GM19025 (cell line): ENCODE measurements at regions not wholly inside any gene's neighbourhood (a gene's known extent, or its start where the extent isn't known, plus 50 kb on each side); places are given as distances from the start of the nearest gene placed in this dataset.

Experiments
- ATAC-seq: cut with Tn5 transposase; IDR thresholded peaks from one replicate; pipeline ENCODE4 v1.9.1; 2021; ENCODE audit warnings: mild to moderate bottlenecking, low read depth, moderate library complexity; ENCODE audit not compliant: unreplicated experiment

GRCh38 chr4:38189445-38189844 lies 229.2 kb downstream of the PTTG2 start:
- no peak for ATAC-seq

DNA sequence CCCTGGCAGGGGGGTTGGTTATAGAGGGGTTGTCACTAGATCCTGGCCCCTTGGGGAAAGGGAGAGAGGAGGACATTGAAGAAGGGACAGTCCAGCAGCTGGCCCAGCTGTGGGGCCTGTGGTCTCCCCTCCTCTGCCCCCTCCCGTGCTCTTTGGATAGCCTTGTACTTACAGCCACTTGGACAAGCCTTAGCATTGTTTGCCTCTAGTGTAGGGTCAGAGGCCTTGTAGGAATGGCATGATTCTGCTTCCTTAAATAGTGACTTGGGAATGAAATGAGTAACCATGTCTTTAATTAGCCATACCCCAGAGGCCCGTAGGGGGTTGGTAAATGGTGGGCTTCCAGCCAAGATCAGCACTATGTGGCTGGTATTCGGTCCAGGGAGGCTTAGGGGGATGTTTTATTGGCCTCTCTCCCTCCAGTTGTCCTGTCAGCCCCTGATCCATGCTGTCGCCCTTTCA lies 230.6 kb downstream of the PTTG2 start:
- ATAC-seq: no peak

DNA sequence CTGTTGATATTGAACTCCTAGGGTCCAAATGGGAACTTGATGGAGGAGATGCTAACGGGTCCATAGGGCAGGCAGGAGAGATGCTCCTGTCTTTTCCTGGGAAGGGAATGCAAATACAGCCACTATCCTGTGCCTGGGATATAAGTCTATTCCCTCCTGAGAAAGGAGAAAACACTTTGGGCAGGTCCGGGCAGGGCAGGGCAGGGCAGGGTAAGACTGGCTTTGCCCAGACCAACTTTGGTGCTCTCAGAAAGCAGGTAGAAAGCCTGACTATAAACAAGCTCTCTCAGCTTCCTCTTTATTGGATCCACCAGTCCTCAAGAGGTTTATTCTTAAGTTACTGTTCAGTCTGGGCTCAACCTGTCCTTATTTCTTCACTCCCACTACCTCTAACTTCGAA lies 232.3 kb downstream of the PTTG2 start:
- ATAC-seq: no peak

GRCh38 chr4:38193236-38193863 lies 233.2 kb downstream of the PTTG2 start:
- ATAC-seq: no peak

DNA sequence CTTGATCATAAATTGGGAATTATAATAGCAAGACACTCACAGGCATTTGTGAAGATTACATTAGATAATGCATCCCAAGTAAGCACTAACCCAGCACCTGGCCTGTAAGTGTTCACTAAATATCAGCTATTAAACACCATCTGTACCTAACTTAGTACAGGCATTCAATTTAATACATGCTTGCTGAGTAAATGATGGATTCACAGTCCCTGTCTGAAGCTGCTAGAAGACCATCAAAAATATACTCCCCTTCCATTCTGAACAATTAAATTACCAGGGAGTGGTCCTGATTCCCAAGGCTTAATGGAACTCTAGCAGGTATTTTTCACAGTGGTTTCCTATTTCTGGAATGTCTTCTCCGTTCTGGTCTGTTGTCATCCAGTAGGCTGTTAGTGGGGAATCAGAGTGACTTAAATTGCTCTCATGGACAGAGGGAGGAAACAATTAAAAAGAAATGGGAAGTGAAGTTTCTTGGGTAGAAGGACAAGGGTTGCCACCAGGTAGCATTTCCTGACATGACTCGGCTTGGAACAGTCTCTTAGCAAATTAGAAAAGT lies 233.9 kb downstream of the PTTG2 start:
- no peak for ATAC-seq

DNA sequence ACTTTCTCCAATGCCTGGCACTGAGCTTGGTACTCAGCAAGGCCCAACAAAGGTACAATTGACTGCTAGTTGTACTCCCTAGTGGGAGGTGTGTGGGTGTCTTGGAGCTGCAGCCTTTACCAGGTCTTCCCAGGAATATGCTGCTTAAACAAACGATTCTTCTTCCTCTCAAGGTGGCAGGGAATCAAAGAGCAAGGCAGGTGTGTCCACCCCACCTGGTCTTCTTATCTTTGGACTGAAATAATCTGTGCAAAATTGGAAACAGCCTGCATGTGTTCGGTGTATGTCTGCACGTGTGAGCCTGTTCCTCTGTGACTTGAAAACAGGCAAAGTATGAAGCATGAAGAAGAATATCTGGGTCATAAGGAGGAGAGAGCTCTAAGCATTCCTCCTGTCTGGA lies 235.3 kb downstream of the PTTG2 start:
- no peak for ATAC-seq

GRCh38 chr4:38195911-38196310 lies 235.7 kb downstream of the PTTG2 start:
- no peak for ATAC-seq

DNA sequence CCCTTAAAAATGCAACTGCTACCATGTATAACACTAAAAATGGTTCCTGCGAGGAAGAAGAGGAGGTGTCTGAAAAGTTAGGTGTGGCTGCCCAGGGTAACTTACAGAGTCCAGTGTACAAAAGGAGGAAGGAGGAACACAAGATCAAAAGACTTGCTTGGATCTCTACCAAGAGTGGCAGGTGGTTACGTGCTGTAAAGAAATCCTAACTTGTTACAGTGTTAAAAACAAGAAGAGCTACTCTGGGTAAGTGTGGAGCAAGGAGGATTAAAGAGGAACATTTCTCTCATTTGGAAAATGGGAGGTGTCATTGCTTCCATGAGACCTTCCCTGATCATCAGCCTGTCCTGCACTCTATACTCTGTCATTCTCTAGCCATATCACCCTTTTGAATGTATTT lies 242.0 kb downstream of the PTTG2 start:
- no peak for ATAC-seq

DNA sequence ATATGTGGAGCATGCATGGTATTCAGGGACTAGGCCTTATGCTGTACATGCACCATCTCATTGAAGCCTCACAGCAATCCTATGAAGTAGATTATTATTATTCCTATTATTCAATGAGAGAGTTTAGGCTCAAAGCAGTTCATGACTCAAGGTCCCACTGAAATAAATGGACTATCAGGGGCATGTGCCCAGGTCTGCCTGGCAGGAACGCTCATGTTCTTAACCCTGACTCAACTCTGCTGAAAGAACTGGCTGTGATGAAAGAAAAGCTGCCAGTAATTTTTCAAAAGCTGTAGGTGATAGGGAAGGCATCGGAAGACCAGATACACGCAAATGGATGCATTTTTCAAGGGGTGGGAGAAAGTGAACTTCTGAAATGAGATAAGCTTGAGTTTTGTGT lies 243.4 kb downstream of the PTTG2 start:
- ATAC-seq: no peak

- ATAC-seq: no peak
These were observed 244.3 kb downstream of the PTTG2 start for GRCh38 chr4:38204339-38205035.

DNA sequence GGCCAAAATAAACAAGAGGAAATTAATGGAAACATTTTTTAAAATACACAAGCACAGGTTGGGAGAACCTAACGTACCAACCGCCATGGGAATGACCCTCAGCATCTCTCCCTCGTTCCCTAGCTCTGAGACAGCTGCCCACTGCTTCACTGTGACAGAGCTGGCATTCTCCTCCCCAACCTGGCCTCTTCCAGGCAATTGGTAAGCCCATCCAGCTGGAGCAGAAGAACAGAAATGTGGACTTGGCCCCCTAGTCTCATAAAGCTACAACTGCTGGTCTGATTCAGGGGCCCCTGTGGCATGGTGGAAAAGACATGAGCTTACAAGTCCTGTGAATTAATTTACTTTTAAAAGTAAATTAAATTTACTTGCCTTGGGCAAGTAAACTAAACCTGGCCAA lies 245.1 kb downstream of the PTTG2 start:
- no peak for ATAC-seq

- ATAC-seq: no peak
These were observed 246.9 kb downstream of the PTTG2 start for GRCh38 chr4:38207110-38207457.

DNA sequence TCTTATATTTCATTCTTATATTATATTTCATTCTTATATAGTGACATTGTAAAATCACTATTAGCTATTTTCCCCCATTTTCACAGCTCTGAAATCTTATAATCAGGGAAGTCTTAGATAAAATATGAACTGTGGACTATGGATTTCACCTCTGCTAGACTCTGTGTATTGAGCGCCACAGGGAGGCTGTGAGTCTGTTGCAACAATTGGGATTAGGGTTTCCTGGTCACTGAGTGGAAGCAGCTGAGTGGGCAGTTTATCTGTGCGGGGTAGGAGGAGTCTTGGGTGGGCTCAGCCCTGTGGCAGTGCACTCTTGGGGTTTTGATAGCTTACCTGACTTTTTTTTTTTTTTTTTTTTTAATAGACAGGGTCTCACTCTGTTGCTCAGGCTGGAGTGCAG lies 249.5 kb downstream of the PTTG2 start:
- no peak for ATAC-seq

DNA sequence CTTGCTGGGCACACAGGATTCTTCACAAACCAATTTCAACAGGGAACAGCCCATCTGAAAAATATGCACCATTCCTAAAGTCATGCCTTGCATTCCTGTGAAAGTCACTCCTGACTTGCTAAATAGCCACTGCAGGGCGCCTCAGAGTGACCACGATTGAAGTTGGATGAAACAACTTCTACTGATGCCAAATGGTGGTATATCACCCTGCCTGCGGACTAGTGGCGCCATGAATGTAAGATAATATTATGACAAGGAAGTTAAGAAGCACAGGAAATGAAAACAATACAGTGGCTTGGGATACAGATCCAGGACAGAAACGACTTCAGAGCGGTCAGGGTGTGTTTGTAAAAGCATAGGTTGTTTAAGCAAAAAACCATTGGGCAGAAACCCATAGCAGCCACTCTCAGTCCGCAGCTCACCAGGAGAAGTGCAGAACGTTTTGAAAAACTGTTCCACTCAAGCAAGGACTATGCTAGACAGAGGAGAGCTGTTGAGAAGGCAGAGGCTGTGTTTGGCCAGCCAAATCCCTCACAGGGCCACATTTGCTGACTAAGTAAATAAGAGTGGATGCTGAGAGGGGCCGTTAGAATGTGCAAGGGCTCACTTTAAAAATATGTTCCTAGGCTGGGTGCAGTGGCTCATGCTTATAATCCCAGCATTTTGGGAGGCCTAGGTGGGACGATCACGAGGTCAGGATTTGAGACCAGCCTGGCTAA lies 250.4 kb downstream of the PTTG2 start:
- ATAC-seq: no peak

- no peak for ATAC-seq
These were observed 251.7 kb downstream of the PTTG2 start for GRCh38 chr4:38211885-38212284.

GRCh38 chr4:38213083-38213805 lies 253.0 kb downstream of the PTTG2 start:
- ATAC-seq: no peak

DNA sequence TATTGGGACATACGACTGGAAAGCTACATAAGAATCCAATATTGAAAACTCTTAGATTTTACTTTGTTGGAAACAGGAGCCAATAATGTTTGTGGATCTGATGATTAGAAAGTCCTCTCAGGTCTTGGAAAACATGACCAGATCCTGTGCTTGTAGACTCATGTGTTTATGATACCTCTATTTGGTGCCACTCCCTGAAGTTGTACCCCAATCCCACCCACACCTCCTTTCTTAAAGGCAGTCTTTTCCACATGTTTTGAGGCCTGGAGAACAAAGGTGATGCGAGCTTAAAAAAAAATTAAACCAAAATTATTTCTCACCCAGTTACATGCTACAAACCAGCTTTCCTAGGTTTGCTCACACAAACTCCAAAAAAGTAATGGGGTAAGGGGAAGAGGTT lies 262.7 kb downstream of the PTTG2 start:
- no peak for ATAC-seq

DNA sequence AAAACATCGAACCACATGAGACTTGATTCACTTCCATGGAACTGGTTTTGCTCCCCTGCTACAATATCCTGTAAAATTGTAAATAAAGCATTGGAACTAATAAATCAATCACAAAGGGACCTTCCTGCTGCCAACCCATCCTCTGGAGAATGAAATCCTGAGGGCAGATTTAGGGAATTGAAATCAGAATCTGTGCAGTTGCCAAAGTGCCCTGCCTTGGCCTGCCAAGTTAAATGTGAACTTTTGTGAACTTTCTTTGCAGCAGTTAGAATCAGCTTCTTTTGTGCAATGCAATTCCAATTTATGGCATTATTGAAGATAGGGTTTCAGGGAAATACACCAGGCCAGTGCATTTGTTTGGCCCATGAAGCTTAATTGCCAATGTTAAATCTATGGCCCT lies 263.1 kb downstream of the PTTG2 start:
- ATAC-seq: no peak

- ATAC-seq: no peak
These were observed 263.6 kb downstream of the PTTG2 start for GRCh38 chr4:38223782-38224236.

- ATAC-seq: no peak
These were observed 264.7 kb downstream of the PTTG2 start for GRCh38 chr4:38224850-38225249.

DNA sequence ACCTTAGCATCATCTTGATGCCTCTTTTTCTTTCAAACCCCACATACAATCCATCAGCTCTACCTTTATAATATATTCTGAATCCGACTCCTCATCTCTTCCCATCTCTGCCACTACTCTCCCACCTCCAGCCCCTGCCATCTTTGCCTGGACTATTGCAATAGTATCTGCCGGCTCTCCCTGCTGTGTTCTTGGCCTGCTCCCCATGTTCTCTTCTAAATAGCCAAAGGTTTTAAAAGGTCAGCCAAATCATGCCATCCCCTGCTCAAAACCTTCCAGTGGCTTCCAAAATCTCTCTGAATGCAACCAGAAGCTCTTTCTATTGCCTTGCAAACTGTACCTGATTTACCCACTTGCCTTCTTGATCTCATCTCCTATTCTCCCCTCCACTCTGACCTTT lies 266.0 kb downstream of the PTTG2 start:
- no peak for ATAC-seq
